ENCODE measurements at regions not wholly inside any gene's neighbourhood (a gene's known extent, or its start where the extent isn't known, plus 50 kb on each side); places are given as distances from the start of the nearest gene placed in this dataset.

- no peak for TF ChIP-seq SMC3 (conservative IDR thresholded peaks at IDR 0.05; ENCODE audit: poor library complexity)
- TF ChIP-seq CTCF (IDR thresholded peaks at IDR 0.05; ENCODE audit: poor library complexity, severe bottlenecking): no peak
- no peak for TF ChIP-seq POLR2AphosphoS5 (IDR thresholded peaks at IDR 0.05)
- no peak for TF ChIP-seq EZH2 (IDR thresholded peaks at IDR 0.05; ENCODE audit: borderline replicate concordance, insufficient read depth, low read length, poor library complexity, severe bottlenecking)
- TF ChIP-seq EP300 (conservative IDR thresholded peaks at IDR 0.05; ENCODE audit: poor library complexity, severe bottlenecking): no peak
- TF ChIP-seq REST (IDR thresholded peaks at IDR 0.05; ENCODE audit: borderline replicate concordance): no peak
Measured at GRCh38 chr6:26288155-26288554, 76.8 kb upstream of the BTN3A2 start.
